Suprapubic skin (tissue), 3 donors: ENCODE measurements at regions not wholly inside any gene's neighbourhood (a gene's known extent, or its start where the extent isn't known, plus 50 kb on each side); places are given as distances from the start of the nearest gene placed in this dataset.

Experiments used
- CTCF ChIP-seq, 2 donors: fragments of 200-600 bp in 1 of 2; fragments of 450-650 bp in 1 of 2; sonication (generic) in 1 of 2; IDR thresholded peaks; one replicate each; pipeline ENCODE4 v1.5.1; 2016 to 2019; ENCODE audit warnings: antibody characterized with exemption in 2 of 2, mild to moderate bottlenecking in 1 of 2, moderate library complexity in 1 of 2
- POLR2AphosphoS5 ChIP-seq, 3 donors: sonication (generic); formaldehyde crosslinking; IDR thresholded peaks; one replicate each; pipeline ENCODE4 v1.6.1; 2017; ENCODE audit warnings: antibody characterized with exemption in 3 of 3

GRCh38 chr4:54475546-54475945 is 182.2 kb upstream of the KIT start:
- TF ChIP-seq POLR2AphosphoS5 (IDR thresholded peaks at IDR 0.05), result no peak
- no peak for TF ChIP-seq CTCF (IDR thresholded peaks at IDR 0.05)
